ENCODE measurements at regions not wholly inside any gene's neighbourhood (a gene's known extent, or its start where the extent isn't known, plus 50 kb on each side); places are given as distances from the start of the nearest gene placed in this dataset.

DNA sequence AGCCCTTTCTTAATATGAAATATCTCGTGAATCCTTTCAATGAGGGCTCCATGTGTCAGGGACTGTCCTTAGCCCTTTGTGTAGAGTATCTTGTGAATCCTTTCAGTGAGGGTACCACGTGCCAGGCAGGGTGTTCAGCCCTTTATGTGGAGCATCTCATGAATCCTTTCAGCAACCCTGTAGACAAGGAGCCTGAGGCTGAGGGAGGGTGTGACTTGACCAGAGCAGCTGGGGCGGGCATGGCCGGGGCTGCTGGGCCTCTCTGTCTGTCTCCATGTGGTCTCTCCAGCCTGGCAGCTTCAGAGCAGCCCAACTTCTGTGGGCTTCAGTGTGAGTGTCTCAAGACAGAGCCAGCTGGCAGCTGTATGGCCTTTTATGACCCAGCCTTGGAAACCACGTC, 140.2 kb downstream of the AACS start (continued):
- TF ChIP-seq, protein P1, sequence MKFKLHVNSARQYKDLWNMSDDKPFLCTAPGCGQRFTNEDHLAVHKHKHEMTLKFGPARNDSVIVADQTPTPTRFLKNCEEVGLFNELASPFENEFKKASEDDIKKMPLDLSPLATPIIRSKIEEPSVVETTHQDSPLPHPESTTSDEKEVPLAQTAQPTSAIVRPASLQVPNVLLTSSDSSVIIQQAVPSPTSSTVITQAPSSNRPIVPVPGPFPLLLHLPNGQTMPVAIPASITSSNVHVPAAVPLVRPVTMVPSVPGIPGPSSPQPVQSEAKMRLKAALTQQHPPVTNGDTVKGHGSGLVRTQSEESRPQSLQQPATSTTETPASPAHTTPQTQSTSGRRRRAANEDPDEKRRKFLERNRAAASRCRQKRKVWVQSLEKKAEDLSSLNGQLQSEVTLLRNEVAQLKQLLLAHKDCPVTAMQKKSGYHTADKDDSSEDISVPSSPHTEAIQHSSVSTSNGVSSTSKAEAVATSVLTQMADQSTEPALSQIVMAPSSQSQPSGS (IDR thresholded peaks at IDR 0.05; ENCODE audit: low read length) = no peak

DNA sequence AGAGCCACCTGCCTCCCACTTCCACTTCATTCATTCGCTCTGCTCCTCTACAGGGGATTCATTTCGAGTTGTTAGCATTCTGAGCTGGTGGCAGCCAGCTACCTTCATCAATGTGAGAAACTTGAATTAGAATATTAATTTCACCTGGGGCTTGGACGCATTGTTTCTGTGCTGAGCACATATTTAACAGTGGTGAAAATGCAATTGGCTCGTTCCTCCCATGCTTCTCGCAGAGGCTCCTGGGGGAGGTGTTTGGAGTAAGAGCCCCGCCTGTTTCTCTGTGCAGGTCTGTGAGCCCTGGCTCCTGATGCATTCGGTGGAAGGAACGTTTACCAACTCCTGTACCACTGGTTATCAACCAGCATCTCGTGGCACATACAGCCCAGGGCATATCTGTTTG, 141.5 kb downstream of the AACS start:
- Histone ChIP-seq H3K9me3 (replicated peaks; ENCODE audit: control insufficient read depth, insufficient read depth, low read length) (no peaks in the 10 kb centered on the region; the same call in 2 of the 3 replicates), H4K20me1 (ENCODE audit: control insufficient read depth, insufficient read depth) (no peaks in the 10 kb centered on the region), H3K4me3 (no peak overlapping the region), H3K79me2 (ENCODE audit: control insufficient read depth, insufficient read depth, low read length) (no peaks in the 10 kb centered on the region), H3K4me1 (ENCODE audit: control insufficient read depth, insufficient read depth, low read length) (no peaks in the 10 kb centered on the region), H3K27me3 (replicated peaks in 1 of 2; ENCODE audit: control insufficient read depth in 2 of 2, insufficient read depth in 2 of 2, low read length in 1 of 2) (no peaks in the 10 kb centered on the region), H3K36me3 (ENCODE audit: control insufficient read depth in 2 of 2, insufficient read depth in 2 of 2, low read length in 1 of 2) (no peaks in the 10 kb centered on the region), H2AFZ (ENCODE audit: control insufficient read depth, low read depth, low read length) (no peak overlapping the region), H3K27ac (ENCODE audit: control insufficient read depth, insufficient read depth) (no peak overlapping the region), H3K9ac (ENCODE audit: control insufficient read depth, insufficient read depth, low read length) (no peak overlapping the region), H3K4me2 (ENCODE audit: control insufficient read depth, insufficient read depth) (no peak overlapping the region)
- in situ Hi-C loops (cut with MboI) = no loop called here
- ATAC-seq = no peak
- TF ChIP-seq YBX1 (IDR thresholded peaks at IDR 0.05) = no peak
- TF ChIP-seq BCL11A (IDR thresholded peaks at IDR 0.05; ENCODE audit: low read depth, low read length) = no peak
- TF ChIP-seq ZNF274 (IDR thresholded peaks at IDR 0.05; ENCODE audit: insufficient read depth, insufficient read length) = no peak
- no peak for TF ChIP-seq WRNIP1 (IDR thresholded peaks at IDR 0.05; ENCODE audit: borderline replicate concordance, low read depth, low read length)
- no peak for TF ChIP-seq RFX5 (IDR thresholded peaks at IDR 0.05; ENCODE audit: low read depth, low read length)
- TF ChIP-seq RB1 (IDR thresholded peaks at IDR 0.05; ENCODE audit: borderline replicate concordance) = no peak
- TF ChIP-seq ZNF207 (IDR thresholded peaks at IDR 0.05; ENCODE audit: borderline replicate concordance) = no peak
- TF ChIP-seq, protein P2, sequence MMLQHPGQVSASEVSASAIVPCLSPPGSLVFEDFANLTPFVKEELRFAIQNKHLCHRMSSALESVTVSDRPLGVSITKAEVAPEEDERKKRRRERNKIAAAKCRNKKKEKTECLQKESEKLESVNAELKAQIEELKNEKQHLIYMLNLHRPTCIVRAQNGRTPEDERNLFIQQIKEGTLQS (IDR thresholded peaks at IDR 0.05; ENCODE audit: borderline replicate concordance, extremely low read depth, low read depth, low read length) = no peak
- RAD21 ChIA-PET (ENCODE audit: unreplicated experiment) = no interaction called here
- SMC1A ChIA-PET (ENCODE audit: uncharacterized antibody, unreplicated experiment) = no interaction called here
- WGBS (ENCODE audit: insufficient coverage, insufficient replicate concordance, low lambda C conversion rate, missing lambda C conversion rate) = 26% methylated on average over 9 of the region's 9 CpGs
- FAIRE-seq = no peak
- CTCF ChIA-PET = interaction anchor here (1.5 kb wide), 1 partner anchor 23 kb away, joined by 5 read pairs; no protein-coding TSS in a partner anchor
- no TSS peak for BruUV-seq (replicated peaks)
- no peak for DNase-seq (ENCODE audit: low read depth, low spot score)
- POLR2A ChIA-PET = no interaction called here
- intact Hi-C loops (cut with micrococcal nuclease; ENCODE audit: unreplicated experiment) = no loop called here
